ENCODE measurements at regions not wholly inside any gene's neighbourhood (a gene's known extent, or its start where the extent isn't known, plus 50 kb on each side); places are given as distances from the start of the nearest gene placed in this dataset.
"Not testable (repeated sequence)": the region's sequence is repeated elsewhere in the genome, so short reads cannot be mapped to it uniquely, and the experiment has no call there.

- no peak for DNase-seq
Measured at GRCh38 chr16:75780669-75781068, 54.4 kb upstream of the CPHXL start.

DNA sequence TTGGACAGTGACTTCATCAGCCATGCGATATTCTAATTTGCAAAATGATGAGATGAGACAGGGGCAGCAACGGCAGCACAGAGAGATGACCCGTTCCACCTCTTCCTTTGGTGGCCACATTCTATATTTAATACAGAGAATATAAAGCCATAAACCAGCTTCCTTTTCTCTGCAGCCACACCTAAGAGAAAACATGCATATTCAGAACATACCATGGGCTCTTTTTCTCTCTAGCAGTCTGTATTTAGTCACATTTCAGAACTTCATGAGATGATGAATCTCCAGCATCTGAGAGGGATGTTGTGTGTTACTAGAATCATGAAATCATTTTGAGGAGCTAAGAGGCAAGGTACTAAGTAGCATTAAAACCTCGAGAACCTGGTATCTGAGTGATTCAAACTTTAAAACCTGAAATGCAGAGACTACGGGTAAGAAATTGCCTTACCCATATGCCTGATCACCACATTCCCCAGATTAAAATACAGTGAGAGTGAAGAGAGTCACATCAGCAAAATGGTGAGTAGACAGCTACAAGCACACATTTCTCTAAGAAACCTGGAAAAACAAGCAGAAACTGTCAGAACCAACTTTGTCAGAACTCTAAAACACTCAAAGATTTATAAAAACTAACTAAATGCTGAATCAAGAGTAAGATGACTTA lies 55.5 kb upstream of the CPHXL start:
- no peak for DNase-seq

- no peak for DNase-seq
Measured at GRCh38 chr16:75787440-75787839, 61.1 kb upstream of the CPHXL start.

DNA sequence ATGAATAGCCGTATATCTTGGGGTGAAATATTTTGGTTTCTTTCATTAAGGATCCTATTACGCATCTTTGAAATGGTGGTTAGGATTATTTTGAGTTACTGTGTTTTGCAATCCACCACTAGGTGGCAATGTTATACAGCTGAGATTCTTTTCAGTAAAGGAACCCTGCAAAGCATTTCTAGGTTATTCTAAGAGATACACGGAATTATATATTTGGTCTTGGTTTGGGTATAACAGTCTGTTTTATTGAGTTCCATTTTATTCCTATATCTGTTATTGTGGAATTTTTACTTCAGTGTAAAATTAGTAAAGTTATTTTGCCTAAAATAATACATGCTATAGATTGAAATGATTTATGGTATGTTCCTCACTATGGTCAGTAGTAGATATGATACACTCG lies 62.9 kb upstream of the CPHXL start:
- DNase-seq: peak; percentile 52

DNA sequence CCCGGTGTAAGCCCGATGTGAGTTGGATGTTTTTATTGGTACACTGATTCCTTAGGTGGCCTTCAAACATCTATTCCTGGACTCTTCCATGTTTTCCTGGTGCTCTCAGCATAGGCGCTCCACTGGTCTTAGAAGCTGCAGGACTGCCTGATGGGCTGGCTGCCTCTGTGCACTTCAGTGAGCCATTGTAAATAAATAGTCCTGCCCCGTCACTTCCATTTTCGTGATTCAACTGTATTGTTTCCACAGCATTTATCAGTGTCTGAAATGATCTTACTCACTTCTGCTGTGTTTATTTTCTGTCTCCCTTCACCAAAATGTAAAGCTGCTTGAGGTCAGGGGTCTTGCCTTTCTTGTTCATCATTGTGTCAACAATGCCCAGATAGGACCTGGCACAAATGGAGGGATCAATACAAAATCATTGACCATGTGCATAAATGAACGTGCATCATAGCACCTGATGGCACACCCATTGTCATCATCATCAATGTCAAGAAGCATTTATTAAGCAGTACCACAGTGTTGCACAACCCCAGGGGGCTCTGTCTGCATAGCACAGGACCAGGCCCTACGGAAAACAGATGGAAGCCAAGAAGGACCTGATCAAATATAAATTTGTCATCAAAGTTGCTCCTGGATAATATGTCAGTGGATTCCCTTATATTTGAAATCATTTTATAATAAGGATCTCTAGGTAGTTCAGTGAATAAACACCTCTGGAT lies 66.6 kb upstream of the CPHXL start:
- DNase-seq: no peak

DNA sequence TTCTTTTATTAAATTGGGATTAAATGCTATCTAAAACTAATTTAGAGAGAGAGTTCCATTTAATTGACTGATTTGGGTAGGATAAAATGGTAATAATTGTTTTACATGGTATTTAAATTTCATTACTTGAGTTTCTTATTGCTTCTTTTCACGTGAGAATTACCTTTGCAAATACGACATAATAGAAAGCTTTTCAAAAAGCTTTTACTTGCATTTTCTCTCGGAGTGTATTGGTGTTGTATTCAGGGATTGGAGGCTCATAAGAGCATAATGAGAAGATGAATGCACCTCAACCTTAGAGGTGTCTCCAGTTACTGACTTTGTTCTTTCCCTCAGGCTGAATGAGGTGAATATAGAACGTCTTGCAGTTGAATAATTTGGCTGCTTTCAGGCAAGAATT lies 67.4 kb upstream of the CPHXL start:
- no peak for DNase-seq

DNA sequence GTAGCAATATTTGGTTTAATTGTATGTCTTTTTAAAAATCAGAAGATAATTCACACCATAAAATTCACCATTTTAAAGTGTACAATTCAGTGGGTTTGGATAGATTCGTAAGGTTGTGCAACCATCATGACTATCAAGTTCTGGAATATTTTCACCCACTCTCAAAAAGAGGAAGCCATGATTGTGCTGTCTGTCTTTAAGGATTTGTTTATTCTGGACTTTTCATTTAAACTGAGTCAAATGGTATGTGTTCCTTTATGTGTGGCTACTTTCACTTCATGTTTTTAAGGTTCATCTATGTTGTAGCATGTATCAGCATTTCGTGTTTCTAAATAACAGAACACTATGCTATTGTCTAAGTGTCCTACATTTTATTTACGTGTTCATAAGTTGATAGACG lies 68.1 kb upstream of the CPHXL start:
- DNase-seq: no peak

DNA sequence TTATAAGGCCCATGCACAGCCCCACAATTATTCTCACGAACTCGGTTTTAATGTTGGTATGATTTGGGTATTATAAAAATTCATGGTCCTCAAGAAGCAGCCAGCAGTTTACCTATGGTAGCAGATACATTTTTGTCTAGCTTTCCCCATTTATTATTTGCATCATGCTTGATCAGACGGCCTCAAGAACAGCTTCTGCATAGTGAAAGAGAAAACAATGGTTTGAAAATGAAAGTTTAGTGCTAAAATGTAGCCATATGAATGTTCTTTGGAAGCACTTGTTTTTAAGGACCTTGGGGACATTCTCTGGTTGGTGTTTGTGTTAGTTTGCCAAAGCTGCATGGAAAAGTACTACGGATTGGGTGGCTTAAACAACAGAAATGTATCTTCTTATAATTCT lies 72.4 kb upstream of the CPHXL start:
- DNase-seq: no peak

- no peak for DNase-seq
Measured at GRCh38 chr16:75801307-75801706, 75.0 kb upstream of the CPHXL start.

DNA sequence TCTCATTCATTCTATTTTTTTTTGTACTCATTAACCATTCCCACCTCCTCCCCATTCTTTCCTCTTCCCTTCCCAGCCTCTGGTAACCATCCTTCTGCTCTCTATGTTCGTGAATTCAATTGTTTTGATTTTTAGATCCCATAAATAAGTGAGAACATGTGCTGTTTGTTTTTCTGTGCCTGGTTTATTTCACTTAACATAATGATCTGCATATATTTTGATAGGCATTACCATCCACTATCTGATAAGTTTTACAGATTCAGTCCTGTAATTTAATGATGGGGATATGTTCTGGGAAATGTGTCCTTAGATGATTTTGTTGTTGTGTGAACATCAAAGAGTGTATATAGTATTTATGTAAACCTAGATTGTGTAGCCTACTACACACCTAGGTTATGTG lies 77.5 kb upstream of the CPHXL start:
- DNase-seq: no peak

DNA sequence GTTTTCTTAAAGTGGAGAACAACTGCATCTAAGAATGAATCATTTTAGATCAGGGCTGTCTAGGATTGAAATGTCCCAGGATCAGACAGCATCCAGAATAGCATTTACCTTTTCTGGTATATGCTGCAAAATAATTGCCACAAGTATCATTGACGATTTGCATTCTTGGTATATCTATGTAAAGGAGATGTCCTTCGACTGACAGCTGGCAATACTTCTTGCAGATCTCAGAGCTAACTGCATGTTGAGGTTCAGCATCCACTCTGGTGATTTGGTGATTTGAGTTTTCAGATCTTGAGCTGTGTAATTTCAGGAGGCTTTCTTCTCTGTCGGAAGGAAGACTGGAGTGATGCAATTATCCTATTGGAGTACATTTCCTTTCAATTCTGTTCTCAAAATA lies 78.1 kb upstream of the CPHXL start:
- DNase-seq: no peak

DNA sequence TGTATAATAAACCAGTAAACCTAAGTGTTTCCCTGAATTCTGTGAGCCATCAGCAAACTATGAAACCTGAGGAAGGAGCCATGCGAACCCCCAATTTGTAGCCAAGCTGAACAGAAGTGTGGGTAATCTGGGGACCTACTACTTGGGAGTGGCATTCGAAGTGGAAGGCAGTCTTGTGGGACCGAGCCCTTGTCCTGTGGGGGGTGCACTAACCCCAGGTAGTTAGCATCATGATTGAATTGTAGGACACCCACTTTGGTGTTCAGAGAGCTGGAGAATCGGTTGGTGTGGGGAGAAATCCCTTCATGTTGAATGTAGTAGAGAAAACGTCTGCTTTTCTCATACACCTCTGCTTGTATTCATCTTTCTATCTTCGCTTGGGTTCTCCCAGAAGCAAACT lies 79.7 kb upstream of the CPHXL start:
- no peak for DNase-seq

- DNase-seq: no peak
Measured at GRCh38 chr16:75806487-75806886, 80.2 kb upstream of the CPHXL start.

- DNase-seq: no peak
Measured at GRCh38 chr16:75810342-75810741, 84.1 kb upstream of the CPHXL start.

DNA sequence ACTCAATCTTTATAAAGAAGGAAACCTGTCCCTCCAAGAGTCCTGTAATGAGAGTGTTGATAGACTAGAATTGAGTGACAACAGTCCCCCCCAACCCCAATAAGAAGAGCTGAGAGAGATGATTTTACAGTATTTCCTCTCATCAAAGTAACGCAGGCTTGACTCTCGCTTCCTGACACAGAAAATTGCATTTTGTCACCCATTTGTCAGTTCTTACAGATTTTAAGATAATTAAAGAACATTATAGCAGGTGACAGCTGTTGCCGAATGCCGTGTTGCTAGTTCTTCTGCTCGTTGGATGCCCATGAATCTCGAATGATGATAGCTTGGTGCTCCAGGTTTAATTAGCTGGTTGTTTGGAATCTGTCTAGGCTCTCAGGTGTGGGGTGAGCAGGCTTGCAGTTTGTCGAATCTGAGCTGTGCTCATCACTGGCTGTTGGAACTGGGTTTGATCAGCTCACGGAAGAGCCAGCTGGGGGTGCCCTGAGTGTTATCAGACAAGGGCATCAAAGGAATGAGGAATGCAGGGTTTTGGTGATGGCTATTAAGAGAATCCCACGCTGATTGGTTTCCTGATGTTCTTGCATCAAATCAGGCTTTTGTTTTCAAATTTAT lies 84.8 kb upstream of the CPHXL start:
- DNase-seq: no peak

DNA sequence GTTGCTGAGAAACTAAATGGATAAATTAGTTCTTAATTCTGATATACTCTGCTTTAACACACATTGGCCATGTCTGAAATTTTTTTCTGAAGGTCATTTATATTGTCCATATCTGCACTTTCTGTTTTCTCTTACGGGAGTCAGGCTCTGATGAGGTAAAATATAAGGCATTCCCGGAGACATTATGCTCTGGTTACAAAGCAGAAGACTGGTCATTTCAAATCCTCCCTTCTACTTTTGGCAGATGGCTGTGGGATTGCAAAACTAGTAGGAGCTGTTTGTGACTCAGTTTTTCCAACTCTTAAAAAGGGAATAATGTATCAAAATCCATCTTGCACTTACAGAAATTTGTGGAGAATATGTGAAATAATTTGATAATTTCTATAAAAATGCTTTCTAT lies 92.2 kb upstream of the CPHXL start:
- DNase-seq: no peak

GRCh38 chr16:75820672-75821071 lies 94.4 kb upstream of the CPHXL start:
- no peak for DNase-seq

DNA sequence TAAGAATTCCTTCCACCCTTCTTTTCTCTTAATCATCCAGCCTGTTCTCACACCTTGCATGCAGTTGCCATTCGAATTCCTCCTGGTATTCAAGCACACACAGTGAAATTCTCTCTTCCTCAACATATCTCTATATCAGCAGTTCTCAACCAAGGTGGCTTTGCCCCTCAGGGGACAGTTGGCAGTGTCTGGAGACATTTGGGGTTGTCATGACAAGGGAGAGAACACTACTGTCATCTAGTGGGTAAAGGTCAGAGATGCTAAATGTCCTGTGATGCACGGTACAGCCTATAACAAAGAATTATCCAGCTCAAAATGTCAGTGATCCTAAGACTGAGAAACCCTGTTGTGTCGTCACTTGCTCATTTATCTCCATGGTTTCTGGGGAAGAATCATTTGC lies 94.8 kb upstream of the CPHXL start:
- DNase-seq: no peak

- not testable (repeated sequence) for DNase-seq
Measured at GRCh38 chr16:75825750-75826149, 99.5 kb upstream of the CPHXL start.

DNA sequence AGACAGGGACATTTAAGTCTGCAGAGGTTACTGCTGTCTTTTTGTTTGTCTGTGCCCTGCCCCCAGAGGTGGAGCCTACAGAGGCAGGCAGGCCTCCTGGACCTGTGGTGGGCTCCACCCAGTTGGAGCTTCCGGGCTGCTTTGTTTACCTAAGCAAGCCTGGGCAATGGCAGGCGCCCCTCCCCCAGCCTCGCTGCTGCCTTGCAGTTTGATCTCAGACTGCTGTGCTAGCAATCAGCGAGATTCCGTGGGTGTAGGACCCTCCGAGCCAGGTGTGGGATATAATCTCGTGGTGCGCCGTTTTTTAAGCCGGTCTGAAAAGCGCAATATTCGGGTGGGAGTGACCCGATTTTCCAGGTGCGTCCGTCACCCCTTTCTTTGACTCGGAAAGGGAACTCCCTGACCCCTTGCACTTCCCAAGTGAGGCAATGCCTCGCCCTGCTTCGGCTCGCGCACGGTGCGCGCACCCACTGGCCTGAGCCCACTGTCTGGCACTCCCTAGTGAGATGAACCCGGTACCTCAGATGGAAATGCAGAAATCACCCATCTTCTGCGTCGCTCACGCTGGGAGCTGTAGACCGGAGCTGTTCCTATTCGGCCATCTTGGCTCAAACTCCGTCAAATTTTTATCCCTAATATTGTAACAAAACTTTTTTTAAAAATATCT lies 101.2 kb upstream of the CPHXL start:
- not testable (repeated sequence) for DNase-seq

- DNase-seq: not testable (repeated sequence)
Measured at GRCh38 chr16:75833385-75833784, 107.1 kb upstream of the CPHXL start.

DNA sequence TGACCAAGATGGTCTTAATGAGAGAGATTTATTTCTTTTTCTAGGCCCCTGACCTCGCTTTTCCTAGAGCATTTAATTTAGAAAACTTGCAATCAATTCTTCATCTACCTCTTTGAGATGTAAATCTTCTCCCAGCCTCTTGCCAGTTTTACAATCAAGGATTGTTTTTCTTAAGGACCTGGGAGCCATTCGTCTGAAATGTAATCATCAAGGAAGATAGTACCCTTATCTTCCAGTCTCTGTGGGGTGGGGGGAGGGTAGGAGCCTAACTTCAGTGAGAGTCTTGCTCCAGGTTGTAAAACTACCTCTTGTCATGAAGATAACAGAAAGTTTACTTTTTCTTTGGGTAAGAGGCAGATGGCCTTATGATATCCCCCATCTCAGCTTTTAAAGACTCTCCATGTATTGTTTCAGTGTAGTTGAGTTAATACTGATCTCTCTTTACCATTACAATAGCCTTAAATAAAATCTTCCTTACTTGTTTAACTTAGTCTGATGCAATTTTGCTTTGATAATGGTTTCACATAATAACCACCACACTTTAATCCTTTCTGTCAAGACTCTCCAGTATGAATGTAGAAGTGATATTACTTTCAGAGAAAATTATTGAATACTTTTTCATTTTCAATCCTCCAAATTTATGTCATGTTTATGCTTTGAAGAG lies 110.2 kb upstream of the CPHXL start:
- DNase-seq: no peak

DNA sequence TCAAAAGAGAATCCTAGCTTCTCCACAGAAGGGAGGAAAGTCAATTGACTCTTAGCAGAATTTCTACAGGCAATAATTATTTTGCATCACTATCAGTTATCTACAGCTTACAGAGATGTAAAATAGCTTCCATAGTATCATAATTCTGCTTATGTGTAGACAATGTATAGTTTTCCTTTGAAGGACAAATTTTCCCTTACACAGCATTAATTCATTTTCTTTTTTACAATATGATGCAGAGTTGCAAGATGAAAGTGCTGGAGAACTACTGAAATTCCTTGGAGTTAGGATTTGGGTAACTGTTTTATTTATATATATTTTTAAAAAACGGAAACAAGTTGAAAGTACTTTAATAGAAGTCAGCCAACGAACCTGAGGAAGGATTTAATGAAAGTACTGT lies 111.0 kb upstream of the CPHXL start:
- no peak for DNase-seq

Measured in NCI-H69 (cell line).